Effector memory CD4-positive, alpha-beta T cell (primary cell): ENCODE measurements at regions not wholly inside any gene's neighbourhood (a gene's known extent, or its start where the extent isn't known, plus 50 kb on each side); places are given as distances from the start of the nearest gene placed in this dataset.

ENCODE experiments used
- DNase-seq, 3 donors: peaks; one replicate each; pipeline ENCODE4 v3.0.0-alpha.2; 2020
- H3K27ac ChIP-seq: 2 replicates; pipeline ENCODE4 v1.7.0; 2013; ENCODE audit warnings: mild to moderate bottlenecking, low read length, moderate library complexity; ENCODE audit not compliant: insufficient read depth, poor library complexity, severe bottlenecking
- H3K27me3 ChIP-seq: replicated peaks from 2 replicates; pipeline ENCODE4 v1.7.0; 2013; ENCODE audit warnings: mild to moderate bottlenecking, low read length; ENCODE audit not compliant: insufficient read depth, control insufficient read depth, poor library complexity, severe bottlenecking
- H3K36me3 ChIP-seq: 2 replicates; pipeline ENCODE4 v1.7.0; 2013; ENCODE audit warnings: mild to moderate bottlenecking, low read length, moderate library complexity; ENCODE audit not compliant: control insufficient read depth, insufficient read depth
- H3K4me1 ChIP-seq: 2 replicates; pipeline ENCODE4 v1.7.0; 2013; ENCODE audit warnings: low read length, mild to moderate bottlenecking; ENCODE audit not compliant: control insufficient read depth, insufficient read depth, poor library complexity, severe bottlenecking
- H3K4me3 ChIP-seq: 2 replicates; pipeline ENCODE4 v1.7.0; 2013; ENCODE audit warnings: low read length, low read depth, mild to moderate bottlenecking; ENCODE audit not compliant: insufficient read depth, poor library complexity, severe bottlenecking
- H3K9me3 ChIP-seq: 2 replicates; pipeline ENCODE4 v1.7.0; 2013; ENCODE audit warnings: mild to moderate bottlenecking, low read length, moderate library complexity; ENCODE audit not compliant: control insufficient read depth

DNA sequence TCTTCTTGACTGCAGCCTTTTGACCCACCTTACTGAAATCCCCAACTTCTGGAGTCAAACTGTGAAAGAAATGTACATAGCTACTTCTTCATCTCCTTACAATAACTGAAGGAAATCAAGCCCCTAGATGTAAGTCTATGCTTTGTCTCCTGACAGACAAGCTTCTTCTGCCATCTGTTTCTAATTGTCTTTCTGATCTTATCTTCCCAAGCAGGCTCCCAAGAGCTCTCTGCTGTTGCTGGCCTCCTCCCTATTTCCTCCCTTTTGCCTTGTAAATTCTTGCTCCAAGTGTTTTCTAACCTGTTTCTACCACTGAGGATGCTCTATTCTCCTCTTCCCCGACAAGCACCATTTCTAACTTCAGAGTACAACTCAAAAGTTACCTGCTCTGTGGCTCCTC lies 77.4 kb upstream of the OSR1 start:
- Histone ChIP-seq H3K27me3 (no peaks in the 10 kb centered on the region), H3K4me3 (no peak overlapping the region), H3K4me1 (no peaks in the 10 kb centered on the region), H3K27ac (no peak overlapping the region), H3K36me3 (no peaks in the 10 kb centered on the region), H3K9me3 (no peaks in the 10 kb centered on the region)
- DNase-seq = no peak

- H3K9me3 ChIP-seq = no peaks in the 10 kb centered on the region
- H3K27me3 ChIP-seq = no peaks in the 10 kb centered on the region
- no peak overlapping the region for H3K27ac ChIP-seq
- H3K36me3 ChIP-seq = no peaks in the 10 kb centered on the region
- H3K4me1 ChIP-seq = no peaks in the 10 kb centered on the region
- H3K4me3 ChIP-seq = no peak overlapping the region
- no peak for DNase-seq
Observed at GRCh38 chr2:19434413-19434812, 76.0 kb upstream of the OSR1 start.

DNA sequence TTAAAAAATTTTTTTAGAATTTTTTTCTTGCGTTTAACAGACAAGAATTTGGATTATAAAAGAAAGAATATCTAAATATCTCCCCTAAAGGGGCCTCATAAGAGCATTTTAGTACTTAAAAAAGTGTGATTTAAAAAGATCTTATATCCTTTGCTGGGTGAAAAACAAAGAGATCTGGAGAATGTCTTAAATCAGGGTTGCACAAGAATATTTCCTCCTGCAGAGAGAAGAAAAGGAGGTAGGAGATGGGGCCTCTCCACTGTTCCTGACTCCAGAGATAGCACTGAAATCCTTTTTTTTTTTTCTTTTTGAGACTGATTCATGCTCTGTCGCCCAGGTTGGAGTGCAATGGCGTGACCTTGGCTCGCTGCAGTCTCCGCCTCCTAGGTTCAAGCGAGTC lies 68.5 kb upstream of the OSR1 start:
- Histone ChIP-seq H3K9me3 (no peaks in the 10 kb centered on the region), H3K4me3 (no peak overlapping the region), H3K27ac (no peak overlapping the region), H3K4me1 (no peaks in the 10 kb centered on the region), H3K36me3 (no peaks in the 10 kb centered on the region), H3K27me3 (no peaks in the 10 kb centered on the region)
- DNase-seq = no peak

GRCh38 chr2:19426144-19426543 lies 67.7 kb upstream of the OSR1 start:
- no peaks in the 10 kb centered on the region for H3K9me3 ChIP-seq
- no peak for DNase-seq
- H3K4me3 ChIP-seq = no peak overlapping the region
- no peaks in the 10 kb centered on the region for H3K27me3 ChIP-seq
- no peaks in the 10 kb centered on the region for H3K36me3 ChIP-seq
- H3K4me1 ChIP-seq = no peaks in the 10 kb centered on the region
- H3K27ac ChIP-seq = no peak overlapping the region

- H3K36me3 ChIP-seq = no peaks in the 10 kb centered on the region
- no peaks in the 10 kb centered on the region for H3K4me1 ChIP-seq
- H3K27ac ChIP-seq = no peak overlapping the region
- no peaks in the 10 kb centered on the region for H3K9me3 ChIP-seq
- H3K4me3 ChIP-seq = no peak overlapping the region
- no peak for DNase-seq
- H3K27me3 ChIP-seq = no peaks in the 10 kb centered on the region
Observed at GRCh38 chr2:19425419-19425818, 67.0 kb upstream of the OSR1 start.

DNA sequence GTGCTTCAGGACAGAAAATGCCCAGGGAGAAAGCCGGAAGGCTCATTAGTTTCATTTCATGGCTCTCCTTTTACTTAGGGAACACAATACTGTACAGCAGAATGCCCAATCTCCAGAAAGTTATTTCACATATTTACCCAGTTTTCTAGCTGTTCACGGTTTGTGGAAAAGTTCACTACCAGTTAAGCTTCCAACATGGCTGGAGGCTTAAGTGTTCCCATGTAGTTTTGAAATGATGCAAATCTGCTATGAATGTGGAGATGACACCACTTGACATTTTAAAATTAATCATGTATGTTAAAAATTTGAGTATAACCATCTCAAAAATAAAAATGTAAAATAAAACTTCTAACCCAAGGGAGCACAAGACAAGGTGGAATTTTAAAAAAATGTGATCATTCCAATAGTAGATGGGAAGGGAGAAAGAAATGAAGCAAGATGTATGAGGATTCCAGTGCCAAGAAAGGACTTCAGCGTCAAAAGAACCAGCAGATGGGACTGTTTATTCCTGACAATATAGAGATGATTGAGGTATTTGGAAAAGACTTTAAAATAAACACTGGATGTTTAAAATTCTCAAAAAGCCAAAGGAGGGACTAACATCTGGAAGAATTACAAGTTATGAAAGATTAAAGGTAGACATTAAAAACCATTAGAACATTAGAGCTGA lies 60.9 kb upstream of the OSR1 start:
- Histone ChIP-seq H3K4me3 (no peak overlapping the region), H3K4me1 (no peaks in the 10 kb centered on the region), H3K9me3 (no peaks in the 10 kb centered on the region), H3K36me3 (no peaks in the 10 kb centered on the region), H3K27me3 (no peaks in the 10 kb centered on the region), H3K27ac (no peak overlapping the region)
- DNase-seq = no peak

DNA sequence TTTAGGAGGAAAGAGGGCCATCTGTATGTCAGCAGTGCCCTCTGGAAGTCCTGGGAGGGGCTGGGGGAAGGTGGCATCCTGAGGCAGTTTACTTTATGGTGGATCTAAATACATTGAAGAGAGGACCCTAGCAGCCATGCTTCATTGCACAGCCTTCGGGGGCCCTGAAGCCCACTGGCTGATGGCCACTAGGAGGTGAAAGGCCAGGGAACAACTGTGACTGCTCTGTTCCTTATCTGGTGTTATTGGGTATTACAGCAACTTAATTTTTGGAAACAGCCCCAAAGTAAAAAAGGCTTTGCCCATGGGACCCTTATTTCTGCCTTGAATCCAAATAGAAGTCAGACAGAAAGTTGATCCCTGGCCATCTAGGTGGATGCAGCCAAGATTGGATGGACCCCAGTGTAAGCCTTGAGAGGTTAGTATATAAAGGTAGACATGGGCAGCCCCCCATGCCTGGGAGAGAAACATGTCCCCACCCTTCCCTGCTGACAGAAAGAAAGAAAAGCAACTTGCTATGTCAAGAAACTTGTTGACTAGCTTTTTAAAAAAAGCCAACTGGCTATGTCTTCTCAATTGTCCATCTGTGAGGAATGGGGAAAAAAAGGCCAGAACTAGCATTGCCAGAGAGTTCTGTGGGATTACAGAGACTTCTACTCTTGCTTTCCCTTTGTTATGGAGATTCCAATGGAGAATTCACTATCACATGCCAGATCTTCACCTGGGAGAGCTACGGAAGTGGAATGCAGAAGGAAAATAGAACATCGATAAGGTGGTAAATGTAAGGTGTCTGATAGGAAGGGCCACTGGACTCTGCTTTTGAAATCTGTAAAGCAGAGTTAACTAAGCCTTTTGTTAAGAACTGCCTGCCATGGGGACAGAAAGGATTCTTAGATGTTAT lies 58.6 kb upstream of the OSR1 start:
- no peaks in the 10 kb centered on the region for H3K9me3 ChIP-seq
- no peak for DNase-seq
- H3K36me3 ChIP-seq = no peaks in the 10 kb centered on the region
- no peak overlapping the region for H3K4me3 ChIP-seq
- H3K27ac ChIP-seq = no peak overlapping the region
- no peaks in the 10 kb centered on the region for H3K27me3 ChIP-seq
- no peaks in the 10 kb centered on the region for H3K4me1 ChIP-seq

GRCh38 chr2:19416083-19416482 lies 57.7 kb upstream of the OSR1 start:
- Histone ChIP-seq H3K27me3 (no peaks in the 10 kb centered on the region), H3K4me1 (no peaks in the 10 kb centered on the region), H3K27ac (no peak overlapping the region), H3K9me3 (no peaks in the 10 kb centered on the region), H3K36me3 (no peaks in the 10 kb centered on the region), H3K4me3 (no peak overlapping the region)
- no peak for DNase-seq

DNA sequence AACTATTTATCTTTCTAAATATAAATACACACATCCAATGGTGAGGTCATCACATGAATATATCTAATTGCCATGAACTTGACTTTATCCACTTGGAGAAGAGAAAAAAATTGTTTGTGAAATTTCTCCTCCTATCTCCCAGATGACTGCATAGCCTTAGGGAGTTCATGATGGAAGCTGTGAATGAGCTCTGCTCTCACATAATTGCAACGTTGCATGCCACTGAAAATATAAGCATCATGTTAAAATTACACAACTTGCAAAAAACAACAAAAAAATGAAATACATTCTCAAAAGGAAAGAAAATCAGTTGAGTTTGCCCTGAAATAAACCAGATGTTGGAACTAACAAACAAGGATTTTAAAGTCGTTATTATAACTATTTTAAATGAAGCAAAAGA lies 50.6 kb upstream of the OSR1 start:
- Histone ChIP-seq H3K27me3 (no peaks in the 10 kb centered on the region), H3K4me3 (no peak overlapping the region), H3K27ac (no peak overlapping the region), H3K36me3 (no peaks in the 10 kb centered on the region), H3K4me1 (no peaks in the 10 kb centered on the region), H3K9me3 (no peaks in the 10 kb centered on the region)
- no peak for DNase-seq

DNA sequence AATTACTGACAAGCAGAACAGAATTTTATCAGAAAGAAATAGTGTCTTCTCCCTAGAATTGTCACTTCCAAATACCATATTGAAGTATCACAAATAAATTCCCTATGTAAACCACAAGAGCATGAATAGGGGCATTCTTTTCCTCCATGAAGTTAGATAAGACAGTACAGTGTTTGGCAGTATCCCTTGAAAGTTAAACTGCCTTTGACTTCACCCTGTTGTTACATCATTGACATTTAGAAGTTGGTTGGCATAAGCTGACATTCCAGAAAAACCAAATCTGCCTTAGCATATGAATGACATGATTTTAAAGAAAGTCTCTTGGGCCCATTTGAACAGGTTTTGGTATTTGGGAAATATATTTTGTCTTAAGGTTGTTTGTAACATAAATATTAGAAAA lies 50.2 kb upstream of the OSR1 start:
- Histone ChIP-seq H3K9me3 (no peaks in the 10 kb centered on the region), H3K27me3 (no peaks in the 10 kb centered on the region), H3K4me1 (no peaks in the 10 kb centered on the region), H3K4me3 (no peak overlapping the region), H3K36me3 (no peaks in the 10 kb centered on the region), H3K27ac (no peak overlapping the region)
- DNase-seq = no peak
